ENCODE measurements at regions not wholly inside any gene's neighbourhood (a gene's known extent, or its start where the extent isn't known, plus 50 kb on each side); places are given as distances from the start of the nearest gene placed in this dataset.
"Not testable (repeated sequence)": the region's sequence is repeated elsewhere in the genome, so short reads cannot be mapped to it uniquely, and the experiment has no call there.

DNA sequence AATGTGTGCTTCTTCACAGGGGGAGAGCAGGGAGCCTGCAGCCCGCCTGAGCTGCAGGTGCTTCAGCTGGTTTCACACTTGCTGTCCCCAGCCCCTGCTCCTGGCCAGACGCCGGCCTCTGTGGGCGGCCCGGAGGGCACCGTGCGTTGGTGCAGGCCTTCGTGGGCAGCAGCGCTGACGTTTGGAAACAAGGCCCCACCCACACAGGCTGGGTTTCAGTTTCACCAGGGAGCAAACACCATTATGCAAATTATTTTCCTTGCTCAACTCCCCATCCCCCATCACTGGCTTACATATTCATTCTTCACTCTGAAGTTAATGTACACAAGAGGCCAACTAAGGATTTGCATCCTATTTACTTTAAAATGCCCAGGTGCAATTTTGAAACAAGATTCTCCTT lies 343.2 kb downstream of the BCL2L11 start:
- TF ChIP-seq, protein P1, sequence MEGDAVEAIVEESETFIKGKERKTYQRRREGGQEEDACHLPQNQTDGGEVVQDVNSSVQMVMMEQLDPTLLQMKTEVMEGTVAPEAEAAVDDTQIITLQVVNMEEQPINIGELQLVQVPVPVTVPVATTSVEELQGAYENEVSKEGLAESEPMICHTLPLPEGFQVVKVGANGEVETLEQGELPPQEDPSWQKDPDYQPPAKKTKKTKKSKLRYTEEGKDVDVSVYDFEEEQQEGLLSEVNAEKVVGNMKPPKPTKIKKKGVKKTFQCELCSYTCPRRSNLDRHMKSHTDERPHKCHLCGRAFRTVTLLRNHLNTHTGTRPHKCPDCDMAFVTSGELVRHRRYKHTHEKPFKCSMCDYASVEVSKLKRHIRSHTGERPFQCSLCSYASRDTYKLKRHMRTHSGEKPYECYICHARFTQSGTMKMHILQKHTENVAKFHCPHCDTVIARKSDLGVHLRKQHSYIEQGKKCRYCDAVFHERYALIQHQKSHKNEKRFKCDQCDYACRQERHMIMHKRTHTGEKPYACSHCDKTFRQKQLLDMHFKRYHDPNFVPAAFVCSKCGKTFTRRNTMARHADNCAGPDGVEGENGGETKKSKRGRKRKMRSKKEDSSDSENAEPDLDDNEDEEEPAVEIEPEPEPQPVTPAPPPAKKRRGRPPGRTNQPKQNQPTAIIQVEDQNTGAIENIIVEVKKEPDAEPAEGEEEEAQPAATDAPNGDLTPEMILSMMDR (IDR thresholded peaks at IDR 0.05; ENCODE audit: low read depth, low read length, poor library complexity, severe bottlenecking), result not testable (repeated sequence)
- TF ChIP-seq EZH2phosphoT487 (IDR thresholded peaks at IDR 0.05; ENCODE audit: borderline replicate concordance, low read length), result not testable (repeated sequence)

Measured in DOHH2 (cell line).